HCT116 (cell line): ENCODE measurements at regions not wholly inside any gene's neighbourhood (a gene's known extent, or its start where the extent isn't known, plus 50 kb on each side); places are given as distances from the start of the nearest gene placed in this dataset.

Experiments used
- CTCF ChIP-seq, 3 experiments: fragments of 200-600 bp in 1 of 3; sonication (generic) in 1 of 3; IDR thresholded peaks in 2 of 3; conservative IDR thresholded peaks in 1 of 3; 2 replicates each; pipeline ENCODE4 v1.5.1; 2012 to 2017; ENCODE audit warnings: low read depth in 2 of 3, low read length in 2 of 3, antibody characterized with exemption in 1 of 3, borderline replicate concordance in 1 of 3, control low read depth in 1 of 3, mild to moderate bottlenecking in 1 of 3, mixed read lengths in 1 of 3, mixed run types in 1 of 3, moderate library complexity in 1 of 3; ENCODE audit not compliant: insufficient read depth in 1 of 3
- EZH2phosphoT487 ChIP-seq: fragments of 200-600 bp; IDR thresholded peaks from 2 replicates; pipeline ENCODE4 v1.6.1; 2018; ENCODE audit warnings: antibody characterized with exemption, borderline replicate concordance
- JUND ChIP-seq: IDR thresholded peaks from 2 replicates; pipeline ENCODE4 v1.6.1; 2012
- MAX ChIP-seq: IDR thresholded peaks from 2 replicates; pipeline ENCODE4 v1.6.1; 2012
- POLR2A ChIP-seq: IDR thresholded peaks from 2 replicates; pipeline ENCODE4 v1.7.0; 2011; ENCODE audit warnings: borderline replicate concordance; ENCODE audit not compliant: insufficient read depth, insufficient read length; ENCODE audit errors: extremely low read depth
- POLR2AphosphoS5 ChIP-seq: IDR thresholded peaks from 2 replicates; pipeline ENCODE4 v1.6.1; 2011; ENCODE audit warnings: mild to moderate bottlenecking, low read depth, low read length, moderate library complexity
- SP1 ChIP-seq: IDR thresholded peaks from 2 replicates; pipeline ENCODE4 v1.6.1; 2012; ENCODE audit warnings: low read depth
- ZFX ChIP-seq: fragments of 450-650 bp; IDR thresholded peaks from 2 replicates; pipeline ENCODE4 v1.6.1; 2017
- ZNF274 ChIP-seq: fragments of 200-500 bp; sonication (Bioruptor generic); IDR thresholded peaks from 2 replicates; pipeline ENCODE4 v1.6.1; 2014; ENCODE audit warnings: mild to moderate bottlenecking, low read depth, low read length, inconsistent platforms

- no peak for TF ChIP-seq ZNF274
- no peak for TF ChIP-seq POLR2A
- no peak for TF ChIP-seq ZFX
- TF ChIP-seq POLR2AphosphoS5 = no peak
- TF ChIP-seq MAX = no peak
- no peak for TF ChIP-seq CTCF (IDR thresholded peaks at IDR 0.05 in 2 of 3, conservative IDR thresholded peaks at IDR 0.05 in 1 of 3; ENCODE audit: borderline replicate concordance in 1 of 3, insufficient read depth in 1 of 3, low read depth in 2 of 3, low read length in 2 of 3)
- TF ChIP-seq EZH2phosphoT487 = no peak
- no peak for TF ChIP-seq JUND
- no peak for TF ChIP-seq SP1
Measured at GRCh38 chr3:88434001-88434400, 284.2 kb downstream of the C3orf38 start.
